Adrenal gland (tissue), 9 donors: ENCODE measurements at regions not wholly inside any gene's neighbourhood (a gene's known extent, or its start where the extent isn't known, plus 50 kb on each side); places are given as distances from the start of the nearest gene placed in this dataset.
A peak's percentile ranks its signal among the peaks of the same experiment; 100 is the strongest.
"Not testable (repeated sequence)": the region's sequence is repeated elsewhere in the genome, so short reads cannot be mapped to it uniquely, and the experiment has no call there.

Source experiments
- DNase-seq, 7 donors: peaks; one replicate each; pipeline ENCODE4 v3.0.0-alpha.2; 2019 to 2020
- H3K27ac ChIP-seq, 5 donors: fragments of 200-600 bp; sonication (generic) in 4 of 5; 1 replicate in 3 of 5; 2 replicates in 2 of 5; pipeline versions ENCODE4 v1.5.1 to v1.8.0; 2016 to 2020; ENCODE audit warnings: mild to moderate bottlenecking in 1 of 5
- H3K27me3 ChIP-seq: fragments of 200-600 bp; 2 replicates; pipeline ENCODE4 v1.8.0; 2021
- H3K36me3 ChIP-seq, 2 donors: fragments of 200-600 bp; replicated peaks in 1 of 2; 1 replicate in 1 of 2; 2 replicates in 1 of 2; pipeline versions ENCODE4 v1.5.1 to v1.8.0; 2018 to 2022
- H3K4me1 ChIP-seq, 2 donors: fragments of 200-600 bp; replicated peaks in 1 of 2; 1 replicate in 1 of 2; 2 replicates in 1 of 2; pipeline versions ENCODE4 v1.5.1 to v1.8.0; 2018 to 2021
- H3K4me3 ChIP-seq, 4 donors: fragments of 200-600 bp; sonication (generic) in 3 of 4; one replicate each; pipeline ENCODE4 v1.5.1; 2016 to 2018
- H3K9me3 ChIP-seq, 3 donors: fragments of 200-600 bp; sonication (generic) in 1 of 3; replicated peaks in 1 of 3; 1 replicate in 2 of 3; 2 replicates in 1 of 3; pipeline versions ENCODE4 v1.5.1 to v1.8.0; 2016 to 2021
- CTCF ChIP-seq, 6 experiments: fragments of 450-650 bp in 4 of 6; fragments of 200-600 bp in 2 of 6; sonication (generic) in 1 of 6; IDR thresholded peaks; 1 replicate in 5 of 6; 2 replicates in 1 of 6; pipeline versions ENCODE4 v1.5.1 to v1.8.0; 2016 to 2021; ENCODE audit warnings: antibody characterized with exemption in 6 of 6, mild to moderate bottlenecking in 2 of 6, moderate library complexity in 1 of 6
- POLR2A ChIP-seq, 2 donors: fragments of 450-650 bp; IDR thresholded peaks; one replicate each; pipeline ENCODE4 v1.6.1; 2017; ENCODE audit warnings: antibody characterized with exemption in 2 of 2, mild to moderate bottlenecking in 2 of 2, moderate library complexity in 1 of 2
- WGBS, 4 donors: extraction: QIAGEN DNeasy Blood & Tissue Kit in 2 of 4; methylation state at CpG; one replicate each; pipeline versions ENCODE4 v1.1.5 to v1.1.7; 2013 to 2017; 5-methylcytosine and 5-hydroxymethylcytosine counted together
- intact Hi-C, 2 donors: fragments of 100-400 bp; cut with DNase I; formaldehyde crosslinking; loops; one replicate each; pipeline versions ENCODE4 v1.14.1 to v1.15.0; 2022 to 2023
- donor health status: healthy with polysubstance abuse.
- donor health status: Bipolar disorder and iron deficiency.
- donor health status: DM: yes; HTN: yes; CAD: no.
- donor health status: DM: no; HTN: no; CAD: no.
- donor health status: DM: no; HTN: no; CAD: no.

- Histone ChIP-seq H3K9me3 (no peaks in the 10 kb centered on the region), H3K36me3 (no peaks in the 10 kb centered on the region), H3K4me3 (no peak overlapping the region), H3K4me1 (no peaks in the 10 kb centered on the region), H3K27me3 (no peaks in the 10 kb centered on the region), H3K27ac (no peak overlapping the region)
- intact Hi-C loops = no loop called here
- DNase-seq = no peak
- WGBS, 4 donors = 73 to 87% (median 75%) methylated on average over 8 to 14 of the region's 14 CpGs
- TF ChIP-seq CTCF (IDR thresholded peaks at IDR 0.05) (no peak), POLR2A (IDR thresholded peaks at IDR 0.05) (no peak)
Observed at GRCh38 chr7:4607311-4607729, 74.8 kb upstream of the FOXK1 start.

GRCh38 chr7:4609576-4609975 lies 72.5 kb upstream of the FOXK1 start:
- intact Hi-C loops, H3K27me3 ChIP-seq, H3K36me3 ChIP-seq, H3K27ac ChIP-seq, DNase-seq, H3K9me3 ChIP-seq, H3K4me3 ChIP-seq: not testable (repeated sequence)
- peaks cover 0 to 12% of the 10 kb centered on the region in 2 donors for H3K4me1 ChIP-seq
- WGBS, 4 donors = 86 to 92% (median 88%) methylated on average over 4 to 7 of the region's 7 CpGs

GRCh38 chr7:4610768-4611467 lies 71.2 kb upstream of the FOXK1 start:
- Histone ChIP-seq H3K27me3 (no peaks in the 10 kb centered on the region), H3K4me1 (peaks cover 0 to 12% of the 10 kb centered on the region in 2 donors), H3K27ac (no peak overlapping the region), H3K4me3 (no peak overlapping the region), H3K36me3 (no peaks in the 10 kb centered on the region), H3K9me3 (no peaks in the 10 kb centered on the region)
- intact Hi-C loops = loop anchor here in 1 of 2 donors (2.0 kb wide), 1 partner anchor 22 kb away; no protein-coding TSS in a partner anchor
- TF ChIP-seq POLR2A (IDR thresholded peaks at IDR 0.05) (no peak), CTCF (IDR thresholded peaks at IDR 0.05) (peak; percentile 69 to 93 (median 84))
- DNase-seq = peak; percentile 40 to 78 (median 59)
- WGBS, 4 donors = 31 to 43% (median 34%) methylated on average over 8 of the region's 8 CpGs

GRCh38 chr7:4612237-4612636 lies 69.9 kb upstream of the FOXK1 start:
- Histone ChIP-seq H3K27me3 (no peaks in the 10 kb centered on the region), H3K36me3 (no peaks in the 10 kb centered on the region), H3K27ac (peak overlapping the region in 1 of 5 donors; percentile 72), H3K9me3 (no peaks in the 10 kb centered on the region), H3K4me3 (no peak overlapping the region), H3K4me1 (peaks cover 0 to 12% of the 10 kb centered on the region in 2 donors)
- no peak for TF ChIP-seq CTCF (IDR thresholded peaks at IDR 0.05)
- no peak for TF ChIP-seq POLR2A (IDR thresholded peaks at IDR 0.05)
- WGBS, 4 donors = 81 to 86% (median 83%) methylated on average over 13 of the region's 13 CpGs
- intact Hi-C loops = no loop called here
- DNase-seq = peak in 1 of 7 donors; percentile 26
